ENCODE measurements at regions not wholly inside any gene's neighbourhood (a gene's known extent, or its start where the extent isn't known, plus 50 kb on each side); places are given as distances from the start of the nearest gene placed in this dataset.

DNA sequence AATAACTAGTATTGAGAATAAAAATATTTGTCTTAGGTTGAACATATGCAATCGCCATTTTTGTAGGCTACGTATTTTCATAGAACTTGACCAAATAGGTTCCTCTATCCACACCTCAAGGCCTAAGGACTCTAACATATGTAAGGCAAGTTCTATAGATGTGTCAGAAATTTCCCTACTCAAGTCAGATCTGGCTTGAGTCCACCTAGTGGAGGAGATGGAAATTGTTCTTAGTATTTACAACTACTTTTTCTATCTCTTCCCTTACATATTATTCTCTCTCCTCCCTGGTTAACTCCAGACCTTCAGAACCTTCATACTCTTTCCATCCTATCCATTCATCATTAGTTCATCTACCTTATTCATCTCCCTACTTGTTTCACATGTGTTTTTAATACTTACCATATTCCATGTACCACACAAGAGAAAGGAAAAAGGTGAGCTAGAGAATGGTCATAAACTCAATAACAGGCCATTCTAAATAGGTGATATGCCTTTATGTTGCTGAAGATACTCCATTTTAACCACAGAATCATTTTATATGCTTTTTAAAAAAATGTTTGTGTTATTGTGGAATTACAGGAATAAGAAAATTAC is 174.5 kb upstream of the HDAC9 start:
- DNase-seq = peak; percentile 77

GRCh38 chr7:18330548-18330947 is 165.0 kb upstream of the HDAC9 start:
- no peak for DNase-seq

DNA sequence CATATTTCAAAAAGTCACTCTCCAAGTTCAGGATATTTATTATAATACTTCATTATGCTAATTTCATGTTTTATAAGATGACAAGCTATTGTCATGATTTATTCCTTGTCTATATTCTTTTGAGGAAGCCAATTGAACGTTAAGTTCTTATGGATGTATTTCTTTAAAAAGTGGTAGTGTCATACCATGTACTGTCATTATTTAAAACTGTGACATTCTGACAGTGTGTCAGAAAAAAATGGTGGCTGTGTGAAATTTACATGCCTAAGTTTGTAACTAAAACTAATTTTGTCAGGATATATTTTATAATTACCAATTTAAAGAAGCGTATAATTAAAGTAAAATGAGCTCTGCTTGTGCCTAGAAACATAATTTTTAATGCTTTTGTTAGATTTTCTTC is 158.9 kb upstream of the HDAC9 start:
- no peak for DNase-seq

DNA sequence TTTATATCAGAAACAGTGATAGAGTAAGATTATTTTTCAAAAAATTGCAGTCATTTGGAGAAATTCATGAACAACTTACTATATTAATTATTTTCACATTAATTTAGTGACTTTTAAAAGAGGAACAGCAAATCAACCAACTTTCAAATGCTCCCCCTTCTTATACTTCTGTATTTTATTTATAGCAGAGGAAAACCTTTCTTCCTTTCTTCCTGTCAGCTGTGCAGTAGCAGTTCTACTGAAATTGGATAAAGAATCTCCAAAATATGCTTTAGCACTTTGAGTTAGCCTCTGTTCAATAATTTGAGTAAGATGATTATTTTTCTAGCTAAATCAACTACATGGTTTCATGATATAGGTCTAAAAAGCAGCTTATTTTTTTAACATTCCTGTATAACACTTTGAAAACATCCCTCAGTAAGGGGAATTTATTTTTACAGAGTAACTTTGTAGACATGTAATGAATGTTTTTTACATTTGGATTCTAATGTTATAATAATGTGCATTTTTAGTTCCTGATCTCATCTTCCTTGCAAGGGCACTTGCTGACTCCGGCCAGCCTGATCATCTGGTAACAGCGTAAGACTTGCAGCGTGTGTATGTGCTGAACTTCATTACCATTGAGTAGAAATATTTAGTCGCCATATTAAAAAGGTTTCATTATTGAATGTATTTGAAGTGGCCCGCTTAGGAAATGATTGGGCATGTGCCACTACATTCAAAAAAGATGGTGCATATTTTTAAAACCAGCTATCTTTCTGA is 158.3 kb upstream of the HDAC9 start:
- no peak for DNase-seq

DNA sequence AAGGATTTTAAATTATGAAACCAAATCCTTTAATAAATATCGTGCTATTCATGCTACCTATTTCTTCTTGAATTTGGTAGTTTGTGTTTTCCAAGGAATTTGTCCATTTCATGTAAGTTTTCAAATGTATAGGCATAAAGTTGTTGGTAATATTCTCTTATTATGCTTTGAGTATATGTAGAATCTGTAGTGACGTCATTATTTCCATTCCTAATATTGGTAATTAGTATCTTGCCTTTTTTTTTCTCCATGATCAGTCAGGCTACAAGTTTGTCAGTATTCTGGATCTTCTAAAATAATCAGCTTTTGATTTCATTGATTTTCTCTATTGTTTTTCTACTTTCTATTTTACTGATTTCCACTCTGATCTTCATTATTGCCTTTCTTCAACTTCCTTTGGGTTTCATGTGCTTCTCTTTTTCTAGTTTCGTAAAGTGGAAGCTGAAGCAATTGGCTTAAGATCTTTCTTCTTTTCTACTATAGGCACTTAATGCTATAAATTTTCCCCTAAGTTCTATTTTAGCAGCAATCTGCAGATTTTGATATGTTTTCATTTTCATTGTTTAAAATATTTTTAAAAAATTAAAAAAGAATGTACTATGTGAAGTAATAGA is 156.5 kb upstream of the HDAC9 start:
- no peak for DNase-seq

- DNase-seq = no peak
Measured at GRCh38 chr7:18341756-18342155, 153.8 kb upstream of the HDAC9 start.

GRCh38 chr7:18343047-18343446 is 152.5 kb upstream of the HDAC9 start:
- DNase-seq = no peak

- DNase-seq = peak; percentile 75
Measured at GRCh38 chr7:18344536-18344935, 151.0 kb upstream of the HDAC9 start.

GRCh38 chr7:18345641-18346234 is 149.8 kb upstream of the HDAC9 start:
- DNase-seq = peak; percentile 91

GRCh38 chr7:18347170-18347569 is 148.4 kb upstream of the HDAC9 start:
- DNase-seq = peak; percentile 37

DNA sequence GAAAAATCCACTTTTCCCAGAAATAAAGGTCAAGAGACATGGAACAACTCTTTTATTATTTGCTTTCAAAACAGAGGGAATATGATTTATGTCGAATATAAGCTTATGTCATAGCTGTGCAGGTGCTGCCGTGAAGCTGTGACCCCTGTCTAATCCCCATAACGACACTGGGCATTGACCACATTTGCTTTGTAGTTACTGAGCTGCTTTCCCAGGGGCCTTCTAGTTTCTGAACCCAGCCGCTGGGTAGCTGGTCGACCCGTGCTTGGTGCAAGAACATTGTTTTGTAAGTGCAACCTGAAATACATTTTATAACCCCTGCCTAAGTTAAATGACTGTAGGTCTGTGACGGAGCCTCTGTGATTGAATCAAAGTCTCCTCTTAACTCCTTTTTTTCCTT is 144.9 kb upstream of the HDAC9 start:
- peak; percentile 74 for DNase-seq

- DNase-seq = peak; percentile 84
Measured at GRCh38 chr7:18352339-18353255, 143.0 kb upstream of the HDAC9 start.

DNA sequence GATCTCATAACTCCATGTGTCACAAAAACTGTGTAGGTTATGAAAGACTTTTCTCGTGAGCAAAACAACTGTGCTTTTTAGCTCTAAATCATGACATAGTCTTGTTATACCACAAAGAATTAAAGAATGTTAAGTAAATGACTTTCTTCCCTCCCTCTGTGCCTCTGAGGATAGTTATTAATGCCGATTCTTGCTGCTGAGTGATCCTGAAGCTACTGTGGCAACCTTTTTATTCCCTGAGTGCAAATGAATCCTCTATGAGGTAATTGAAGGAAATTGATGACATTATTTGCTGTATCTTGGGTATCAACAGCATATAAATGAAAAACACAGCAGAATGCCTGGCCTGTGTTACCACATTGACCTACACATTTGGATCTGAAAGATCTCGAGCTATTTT is 142.2 kb upstream of the HDAC9 start:
- peak; percentile 57 for DNase-seq

DNA sequence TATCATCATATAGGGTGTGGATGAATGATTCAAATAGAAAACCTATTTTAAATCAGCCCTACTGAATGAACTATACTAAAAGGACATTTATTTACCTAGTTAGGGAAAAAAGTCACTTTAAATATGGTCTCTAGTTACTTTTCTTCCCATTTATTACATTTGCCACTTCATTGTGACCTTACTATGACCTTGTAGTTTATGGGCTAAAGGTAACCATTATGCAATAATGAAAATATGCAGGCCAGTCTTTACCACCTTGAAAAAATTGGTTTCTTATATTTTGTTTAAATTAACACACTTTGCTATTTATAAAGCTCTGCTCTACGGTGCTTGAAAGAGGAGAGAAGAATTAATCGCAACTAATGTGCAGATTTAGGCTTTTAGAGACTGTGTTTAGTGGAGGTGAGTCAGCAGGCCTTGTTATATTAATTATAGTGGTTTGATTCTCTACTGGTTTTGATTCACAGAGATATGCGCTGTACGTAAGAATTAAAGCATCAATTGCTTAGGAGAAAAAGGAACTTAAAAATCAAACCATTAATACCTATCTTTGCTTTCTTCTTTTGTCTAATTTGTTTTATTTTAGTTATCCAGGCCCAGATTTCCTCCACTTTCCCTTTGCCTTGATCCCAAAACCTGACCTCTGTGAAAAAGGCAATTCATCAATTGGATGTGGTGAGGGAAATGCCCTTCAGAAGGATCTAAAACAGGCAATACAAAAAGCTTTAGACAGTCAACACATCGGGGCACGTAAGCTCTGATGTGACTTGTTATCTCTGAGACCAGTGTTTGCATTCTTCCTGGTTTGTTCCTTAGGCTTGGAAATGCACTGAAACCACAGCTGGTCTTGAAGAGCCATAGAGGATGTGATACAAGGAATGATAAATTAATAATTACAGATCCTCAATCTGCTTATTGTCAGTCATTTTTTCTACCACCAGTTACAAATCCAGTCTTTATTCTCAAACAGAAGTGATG is 141.2 kb upstream of the HDAC9 start:
- DNase-seq = peak; percentile 61

GRCh38 chr7:18356191-18356645 is 139.3 kb upstream of the HDAC9 start:
- DNase-seq = peak; percentile 68

DNA sequence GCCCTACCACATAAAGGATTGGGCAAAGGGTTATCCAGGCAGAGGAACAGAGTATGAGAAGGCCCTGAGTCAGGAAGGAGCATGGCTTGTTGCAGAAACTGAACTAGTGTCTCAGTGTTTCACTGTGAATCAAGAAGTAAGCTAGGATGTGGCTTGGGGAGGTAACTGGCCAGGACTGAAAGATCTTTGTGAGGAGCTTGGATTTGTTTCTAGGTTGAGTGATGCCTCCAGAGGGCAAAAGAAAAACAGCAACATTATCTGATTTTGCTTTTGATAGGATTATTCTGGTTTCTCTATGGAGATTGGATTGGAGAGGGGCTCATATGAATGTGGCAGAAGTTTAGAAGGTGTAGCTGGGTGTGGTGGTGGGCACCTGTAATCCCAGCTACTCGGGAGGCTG is 137.9 kb upstream of the HDAC9 start:
- DNase-seq = peak; percentile 64

DNA sequence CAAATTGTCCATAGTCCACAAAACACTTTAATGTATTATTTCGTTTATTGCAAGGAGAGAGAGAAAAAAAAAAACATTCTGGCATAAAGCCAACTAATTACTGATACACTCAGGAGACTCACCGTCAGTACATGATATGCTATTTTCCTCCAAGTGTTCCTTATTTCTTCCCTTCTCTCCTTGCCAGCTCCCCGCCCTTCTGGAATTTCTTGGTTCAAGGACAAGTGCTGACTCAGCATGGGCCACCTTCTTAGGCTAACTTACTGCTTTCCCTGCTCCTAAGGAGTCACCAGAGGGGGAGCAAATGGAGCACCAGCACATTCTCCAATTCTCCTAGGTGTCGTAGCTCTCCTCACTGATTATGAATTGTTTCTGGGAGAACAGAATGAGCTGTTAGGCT is 133.8 kb upstream of the HDAC9 start:
- DNase-seq = peak; percentile 66

DNA sequence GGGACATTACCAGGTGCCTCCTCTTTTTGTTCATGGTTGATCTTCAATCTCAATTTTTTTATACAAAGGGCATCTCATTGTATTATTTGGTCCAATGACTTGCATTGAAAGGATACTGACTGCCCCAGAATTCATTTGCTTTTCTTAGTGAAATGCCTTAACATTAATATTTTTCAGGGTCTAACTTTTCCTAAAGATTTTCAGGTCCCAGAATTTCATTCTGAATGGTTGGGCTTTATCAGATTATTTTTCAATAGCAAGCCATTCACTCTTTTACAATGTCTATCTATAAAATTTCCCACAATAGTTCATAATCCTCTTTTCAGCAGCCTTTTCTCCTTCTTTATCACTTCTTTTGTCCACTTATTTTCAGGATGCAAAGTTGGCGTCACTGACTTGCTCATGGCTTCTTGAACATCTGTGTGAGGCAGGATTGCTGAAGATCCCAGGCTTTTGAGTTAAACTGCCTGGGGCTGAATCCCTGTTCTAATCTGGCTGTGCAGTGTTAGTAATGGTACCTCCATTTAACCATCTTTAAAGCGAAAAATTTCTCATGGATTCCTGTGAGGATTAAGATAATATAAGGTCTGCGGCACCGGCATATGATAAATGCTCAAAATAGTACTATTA is 131.7 kb upstream of the HDAC9 start:
- DNase-seq = peak; percentile 51

- DNase-seq = no peak
Measured at GRCh38 chr7:18364396-18364795, 131.2 kb upstream of the HDAC9 start.

DNA sequence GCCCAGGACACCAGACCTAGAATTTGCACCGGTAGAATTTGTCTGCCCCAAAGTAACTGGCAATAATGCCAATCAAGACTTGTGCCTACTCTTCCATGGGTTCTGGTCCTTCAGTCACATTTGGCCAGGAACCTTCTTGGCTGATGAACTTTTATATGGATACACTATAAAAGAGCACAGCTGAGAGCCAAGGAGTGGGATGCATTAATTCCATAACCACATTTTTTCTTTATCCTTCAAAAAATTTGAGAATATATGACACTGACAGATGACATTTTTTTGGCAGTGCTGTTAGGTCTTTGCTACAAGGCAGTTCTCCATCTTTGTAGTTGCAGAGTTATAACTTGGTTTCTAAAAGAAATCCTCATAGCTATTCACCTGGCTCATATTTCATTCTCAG is 129.2 kb upstream of the HDAC9 start:
- DNase-seq = no peak

GRCh38 chr7:18369011-18369410 is 126.5 kb upstream of the HDAC9 start:
- DNase-seq = no peak
